ENCODE measurements at regions not wholly inside any gene's neighbourhood (a gene's known extent, or its start where the extent isn't known, plus 50 kb on each side); places are given as distances from the start of the nearest gene placed in this dataset.

DNA sequence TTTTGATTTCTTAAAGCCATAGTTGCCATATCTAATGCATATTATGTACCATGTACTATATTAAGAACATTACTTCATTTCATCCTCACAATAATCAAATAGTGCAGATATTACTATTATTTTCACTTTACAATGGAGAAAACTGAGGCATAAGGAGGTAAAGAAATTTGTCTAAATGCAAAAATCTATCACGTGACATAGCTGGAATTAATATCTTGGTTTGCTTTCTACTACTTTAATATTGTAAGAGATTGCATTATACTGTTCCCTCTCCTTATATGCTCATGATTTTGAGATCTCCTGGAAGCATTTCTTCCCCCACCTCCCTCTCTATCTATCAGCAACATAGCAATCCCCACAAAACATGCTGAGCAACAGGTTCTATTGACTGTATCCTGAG, 330.8 kb upstream of the SPTLC3 start:
- no peaks in the 10 kb centered on the region for H3K36me3 Mint-ChIP-seq (ENCODE audit: insufficient read depth)
- H3K9me3 Mint-ChIP-seq (ENCODE audit: low read depth) = no peaks in the 10 kb centered on the region
- peaks cover 31% of the 10 kb centered on the region for H3K4me1 Mint-ChIP-seq (ENCODE audit: low read depth)
- no peaks in the 10 kb centered on the region for H3K27me3 Mint-ChIP-seq
- TF ChIP-seq, protein P1, sequence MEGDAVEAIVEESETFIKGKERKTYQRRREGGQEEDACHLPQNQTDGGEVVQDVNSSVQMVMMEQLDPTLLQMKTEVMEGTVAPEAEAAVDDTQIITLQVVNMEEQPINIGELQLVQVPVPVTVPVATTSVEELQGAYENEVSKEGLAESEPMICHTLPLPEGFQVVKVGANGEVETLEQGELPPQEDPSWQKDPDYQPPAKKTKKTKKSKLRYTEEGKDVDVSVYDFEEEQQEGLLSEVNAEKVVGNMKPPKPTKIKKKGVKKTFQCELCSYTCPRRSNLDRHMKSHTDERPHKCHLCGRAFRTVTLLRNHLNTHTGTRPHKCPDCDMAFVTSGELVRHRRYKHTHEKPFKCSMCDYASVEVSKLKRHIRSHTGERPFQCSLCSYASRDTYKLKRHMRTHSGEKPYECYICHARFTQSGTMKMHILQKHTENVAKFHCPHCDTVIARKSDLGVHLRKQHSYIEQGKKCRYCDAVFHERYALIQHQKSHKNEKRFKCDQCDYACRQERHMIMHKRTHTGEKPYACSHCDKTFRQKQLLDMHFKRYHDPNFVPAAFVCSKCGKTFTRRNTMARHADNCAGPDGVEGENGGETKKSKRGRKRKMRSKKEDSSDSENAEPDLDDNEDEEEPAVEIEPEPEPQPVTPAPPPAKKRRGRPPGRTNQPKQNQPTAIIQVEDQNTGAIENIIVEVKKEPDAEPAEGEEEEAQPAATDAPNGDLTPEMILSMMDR (IDR thresholded peaks at IDR 0.05; ENCODE audit: unreplicated experiment) = no peak
- no peak for DNase-seq (ENCODE audit: low spot score, unreplicated experiment)
- H3K4me3 Mint-ChIP-seq (ENCODE audit: low read depth) = no peak overlapping the region
- H3K27ac Mint-ChIP-seq = no peak overlapping the region

DNA sequence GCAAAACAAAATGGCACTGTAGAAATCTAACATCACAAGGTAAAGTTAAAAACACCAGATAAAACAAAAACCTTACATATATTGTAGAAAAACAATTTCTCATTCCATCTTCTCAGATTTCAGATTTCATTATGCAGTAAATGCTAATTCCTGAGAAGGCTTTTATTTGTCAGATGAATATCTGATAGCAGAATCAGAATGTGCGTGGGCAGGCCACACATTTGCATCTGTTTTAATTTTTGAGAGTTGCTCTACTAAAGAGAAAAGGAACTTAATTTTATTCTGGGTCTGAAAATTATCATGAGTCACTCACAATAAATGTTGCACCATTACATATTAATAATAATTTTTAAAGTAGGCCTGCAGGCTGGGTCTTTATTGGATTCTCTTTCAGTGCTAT, 329.3 kb upstream of the SPTLC3 start:
- Mint-ChIP-seq H3K27ac (no peak overlapping the region), H3K9me3 (ENCODE audit: low read depth) (no peaks in the 10 kb centered on the region), H3K4me1 (ENCODE audit: low read depth) (peaks cover 19% of the 10 kb centered on the region), H3K27me3 (no peaks in the 10 kb centered on the region), H3K36me3 (ENCODE audit: insufficient read depth) (no peaks in the 10 kb centered on the region), H3K4me3 (ENCODE audit: low read depth) (no peak overlapping the region)
- no peak for DNase-seq (ENCODE audit: low spot score, unreplicated experiment)
- TF ChIP-seq, protein P1 (IDR thresholded peaks at IDR 0.05; ENCODE audit: unreplicated experiment) = no peak

DNA sequence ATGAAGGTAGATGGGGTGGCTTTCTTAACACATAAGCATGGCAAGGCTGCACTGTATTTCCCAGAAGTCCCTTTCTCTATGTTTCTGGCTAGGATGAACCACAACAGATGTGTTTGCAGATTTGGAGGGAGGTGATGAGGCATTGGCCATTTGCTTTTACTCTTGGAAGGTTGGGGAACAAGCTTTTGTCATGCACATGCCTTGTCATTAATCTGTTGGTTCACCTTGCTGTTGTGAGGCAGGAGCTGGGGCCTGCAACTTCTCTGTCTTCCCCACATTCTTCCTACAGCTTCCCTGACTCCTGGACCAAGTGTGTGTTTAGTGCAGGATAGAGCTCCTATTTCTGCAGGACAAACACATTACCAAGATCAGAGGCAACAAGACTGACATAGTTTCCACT, 326.2 kb upstream of the SPTLC3 start:
- DNase-seq (ENCODE audit: low spot score, unreplicated experiment) = no peak
- peaks cover 3% of the 10 kb centered on the region for H3K4me1 Mint-ChIP-seq (ENCODE audit: low read depth)
- no peak overlapping the region for H3K4me3 Mint-ChIP-seq (ENCODE audit: low read depth)
- no peaks in the 10 kb centered on the region for H3K36me3 Mint-ChIP-seq (ENCODE audit: insufficient read depth)
- no peak overlapping the region for H3K27ac Mint-ChIP-seq
- no peaks in the 10 kb centered on the region for H3K27me3 Mint-ChIP-seq
- TF ChIP-seq, protein P1 (IDR thresholded peaks at IDR 0.05; ENCODE audit: unreplicated experiment) = no peak
- no peaks in the 10 kb centered on the region for H3K9me3 Mint-ChIP-seq (ENCODE audit: low read depth)

DNA sequence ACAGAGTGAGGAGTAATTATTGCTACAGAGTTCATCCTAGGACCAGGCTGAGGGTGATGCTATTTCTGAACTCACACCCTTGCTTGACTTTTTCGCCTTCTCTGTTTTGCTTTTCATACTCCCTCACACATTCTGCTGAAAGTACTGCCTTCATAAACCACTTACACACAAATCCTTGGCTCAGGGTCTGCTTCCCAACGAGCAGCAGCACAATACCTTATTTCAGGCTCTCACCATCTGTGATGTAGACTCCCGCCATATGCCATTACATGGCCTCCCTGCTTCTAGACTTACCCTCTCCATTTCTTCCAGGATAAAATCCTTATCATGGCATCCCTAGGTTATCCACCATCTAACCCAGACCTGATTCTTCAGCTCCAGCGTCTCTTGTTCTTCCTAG, 321.3 kb upstream of the SPTLC3 start:
- no peak overlapping the region for H3K27ac Mint-ChIP-seq
- TF ChIP-seq, protein P1 (IDR thresholded peaks at IDR 0.05; ENCODE audit: unreplicated experiment) = no peak
- H3K9me3 Mint-ChIP-seq (ENCODE audit: low read depth) = peaks cover 4% of the 10 kb centered on the region
- no peaks in the 10 kb centered on the region for H3K36me3 Mint-ChIP-seq (ENCODE audit: insufficient read depth)
- peaks cover 3% of the 10 kb centered on the region for H3K4me1 Mint-ChIP-seq (ENCODE audit: low read depth)
- DNase-seq (ENCODE audit: low spot score, unreplicated experiment) = no peak
- H3K4me3 Mint-ChIP-seq (ENCODE audit: low read depth) = no peak overlapping the region
- H3K27me3 Mint-ChIP-seq = no peaks in the 10 kb centered on the region

DNA sequence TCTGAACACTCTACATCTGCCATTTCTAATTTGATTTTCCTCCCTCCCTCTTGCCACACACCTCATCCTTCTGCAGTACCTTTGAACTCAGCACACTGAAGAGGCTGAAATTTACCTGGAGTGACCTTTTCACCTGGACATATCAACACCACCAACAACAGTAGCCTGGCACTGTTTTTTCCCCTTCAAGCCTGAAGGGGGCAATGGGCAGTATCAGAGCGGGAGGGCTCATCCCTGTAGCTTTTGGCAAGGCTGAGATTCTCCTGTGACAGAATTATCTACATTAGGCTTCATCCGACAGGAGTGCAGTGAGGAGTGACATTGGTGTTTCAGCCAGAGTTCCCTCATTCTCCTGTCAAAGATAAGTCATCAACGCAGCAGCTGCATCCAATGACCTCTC, 312.8 kb upstream of the SPTLC3 start:
- Mint-ChIP-seq H3K27me3 (no peaks in the 10 kb centered on the region), H3K4me3 (ENCODE audit: low read depth) (no peak overlapping the region), H3K27ac (no peak overlapping the region), H3K36me3 (ENCODE audit: insufficient read depth) (no peaks in the 10 kb centered on the region), H3K4me1 (ENCODE audit: low read depth) (peaks cover 35% of the 10 kb centered on the region), H3K9me3 (ENCODE audit: low read depth) (peaks cover 3% of the 10 kb centered on the region)
- no peak for DNase-seq (ENCODE audit: low spot score, unreplicated experiment)
- TF ChIP-seq, protein P1 (IDR thresholded peaks at IDR 0.05; ENCODE audit: unreplicated experiment) = no peak

Data from progenitor cell of endocrine pancreas (in vitro differentiated cells).